ENCODE measurements at regions not wholly inside any gene's neighbourhood (a gene's known extent, or its start where the extent isn't known, plus 50 kb on each side); places are given as distances from the start of the nearest gene placed in this dataset.
A peak's percentile ranks its signal among the peaks of the same experiment; 100 is the strongest.

- no peak overlapping the region for H3K4me3 Mint-ChIP-seq
- H3K36me3 Mint-ChIP-seq: no peaks in the 10 kb centered on the region
- ATAC-seq (ENCODE audit: low read depth) (peak; percentile 60), DNase-seq (ENCODE audit: low spot score in 2 of 2) (no peak)
- H3K27ac Mint-ChIP-seq: no peak overlapping the region
- H3K27me3 Mint-ChIP-seq: no peaks in the 10 kb centered on the region
- H3K4me1 Mint-ChIP-seq: peaks cover 32% of the 10 kb centered on the region
- H3K9me3 Mint-ChIP-seq: no peaks in the 10 kb centered on the region
These were observed 149.6 kb upstream of the TLE3 start for GRCh38 chr15:70247281-70247680.

- Mint-ChIP-seq H3K4me3 (no peak overlapping the region), H3K27me3 (no peaks in the 10 kb centered on the region), H3K36me3 (no peaks in the 10 kb centered on the region), H3K4me1 (peaks cover 33% of the 10 kb centered on the region), H3K9me3 (no peaks in the 10 kb centered on the region), H3K27ac (no peak overlapping the region)
- ATAC-seq (ENCODE audit: low read depth) (no peak), DNase-seq (ENCODE audit: low spot score in 2 of 2) (no peak)
These were observed 149.0 kb upstream of the TLE3 start for GRCh38 chr15:70246623-70247220.

DNA sequence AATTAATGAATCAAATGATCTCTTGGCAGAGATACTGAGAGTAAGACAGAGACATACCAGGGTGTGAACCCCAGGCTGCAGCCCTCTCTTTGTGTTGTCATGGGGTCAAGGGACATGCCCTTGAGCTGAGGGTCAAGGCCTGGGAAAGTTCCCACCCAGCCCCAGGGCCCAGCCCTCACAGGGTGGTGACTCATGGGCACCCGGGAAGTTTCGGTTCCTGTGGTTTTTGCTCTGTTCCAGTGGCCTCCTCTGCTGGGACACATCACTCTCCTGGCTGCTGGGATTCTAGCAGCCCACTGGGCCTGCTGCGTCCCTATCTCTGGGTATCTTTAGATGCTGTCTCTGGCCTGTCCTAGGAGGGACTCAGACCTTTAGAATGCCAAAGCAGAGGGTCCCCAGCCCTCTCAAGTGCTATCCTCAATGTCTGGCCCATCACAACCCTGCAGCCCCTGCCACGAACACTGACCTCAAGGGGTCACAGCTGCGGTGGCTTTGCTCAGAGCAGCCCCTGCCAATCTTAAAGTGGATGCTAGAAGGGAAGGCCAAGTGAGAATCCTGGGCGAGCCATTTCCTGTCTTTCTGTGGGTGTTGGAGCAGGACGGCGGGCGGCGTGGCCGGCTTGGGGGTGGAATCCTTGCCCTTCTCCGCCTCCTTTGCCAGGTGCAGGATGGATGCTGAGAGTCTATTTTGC is 148.4 kb upstream of the TLE3 start:
- peak; percentile 38 for ATAC-seq (ENCODE audit: low read depth)
- no peak overlapping the region for H3K27ac Mint-ChIP-seq
- H3K4me1 Mint-ChIP-seq: peaks cover 29% of the 10 kb centered on the region

DNA sequence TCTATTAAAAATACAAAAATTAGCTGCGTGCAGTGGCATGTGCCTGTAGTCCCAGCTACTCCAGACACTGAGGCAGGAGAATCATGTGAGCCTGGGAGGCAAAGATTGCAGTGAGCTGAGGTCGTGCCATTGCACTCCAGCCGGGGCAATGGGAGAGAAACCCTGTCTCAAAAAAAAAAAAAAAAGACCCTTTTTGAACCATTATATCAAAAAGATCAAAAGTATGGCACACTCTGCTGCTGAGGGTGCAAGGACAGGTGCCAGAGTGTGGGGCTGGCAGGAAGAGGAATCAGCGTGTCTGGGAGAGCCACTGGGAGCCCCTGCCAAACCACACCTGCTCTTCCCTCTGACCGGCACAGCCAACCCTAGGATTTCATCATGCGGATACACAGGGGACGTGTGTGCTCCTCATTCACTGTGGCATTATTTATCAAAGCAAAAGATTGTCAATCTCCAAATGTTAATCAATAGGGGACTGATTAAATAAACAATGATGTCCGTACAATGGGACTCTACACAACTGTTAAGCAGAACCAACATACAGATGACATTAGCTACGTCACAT is 147.3 kb upstream of the TLE3 start:
- no peaks in the 10 kb centered on the region for H3K36me3 Mint-ChIP-seq
- no peaks in the 10 kb centered on the region for H3K27me3 Mint-ChIP-seq

More for the DNA sequence above, 148.4 kb upstream of the TLE3 start:
- Mint-ChIP-seq H3K4me3 (no peak overlapping the region), H3K36me3 (no peaks in the 10 kb centered on the region), H3K27me3 (no peaks in the 10 kb centered on the region), H3K9me3 (no peaks in the 10 kb centered on the region)
- DNase-seq (ENCODE audit: low spot score in 2 of 2): no peak

GRCh38 chr15:70243686-70244540 is 146.2 kb upstream of the TLE3 start:
- H3K4me1 Mint-ChIP-seq: peaks cover 40% of the 10 kb centered on the region
- H3K4me3 Mint-ChIP-seq: no peak overlapping the region
- ATAC-seq (ENCODE audit: low read depth): no peak
- H3K9me3 Mint-ChIP-seq: no peaks in the 10 kb centered on the region
- no peaks in the 10 kb centered on the region for H3K36me3 Mint-ChIP-seq
- no peak for DNase-seq (ENCODE audit: low spot score in 2 of 2)
- no peaks in the 10 kb centered on the region for H3K27me3 Mint-ChIP-seq
- H3K27ac Mint-ChIP-seq: no peak overlapping the region

More for the DNA sequence above, 147.3 kb upstream of the TLE3 start:
- no peak for DNase-seq (ENCODE audit: low spot score in 2 of 2)
- Mint-ChIP-seq H3K4me3 (no peak overlapping the region), H3K27ac (no peak overlapping the region), H3K4me1 (peaks cover 35% of the 10 kb centered on the region), H3K9me3 (no peaks in the 10 kb centered on the region)
- no peak for ATAC-seq (ENCODE audit: low read depth)

- peak overlapping the region; percentile 64 for H3K27ac Mint-ChIP-seq
- no peaks in the 10 kb centered on the region for H3K27me3 Mint-ChIP-seq
- peaks cover 33% of the 10 kb centered on the region for H3K4me1 Mint-ChIP-seq
- ATAC-seq (ENCODE audit: low read depth) (no peak), DNase-seq (ENCODE audit: low spot score in 2 of 2) (no peak)
- no peaks in the 10 kb centered on the region for H3K36me3 Mint-ChIP-seq
- H3K4me3 Mint-ChIP-seq: no peak overlapping the region
- H3K9me3 Mint-ChIP-seq: no peaks in the 10 kb centered on the region
These were observed 145.4 kb upstream of the TLE3 start for GRCh38 chr15:70242951-70243685.

- no peak overlapping the region for H3K4me3 Mint-ChIP-seq
- H3K4me1 Mint-ChIP-seq: peaks cover 26% of the 10 kb centered on the region
- peak overlapping the region; percentile 92 for H3K27ac Mint-ChIP-seq
- DNase-seq (ENCODE audit: low spot score in 2 of 2): no peak
- H3K36me3 Mint-ChIP-seq: no peaks in the 10 kb centered on the region
- ATAC-seq (ENCODE audit: low read depth): no peak
- H3K9me3 Mint-ChIP-seq: no peaks in the 10 kb centered on the region
- H3K27me3 Mint-ChIP-seq: no peaks in the 10 kb centered on the region
These were observed 144.0 kb upstream of the TLE3 start for GRCh38 chr15:70241561-70242320.

GRCh38 chr15:70240820-70241430 is 143.2 kb upstream of the TLE3 start:
- Mint-ChIP-seq H3K36me3 (no peaks in the 10 kb centered on the region), H3K27me3 (no peaks in the 10 kb centered on the region), H3K4me1 (peaks cover 27% of the 10 kb centered on the region), H3K27ac (peak overlapping the region; percentile 92), H3K9me3 (no peaks in the 10 kb centered on the region), H3K4me3 (no peak overlapping the region)
- DNase-seq (ENCODE audit: low spot score in 2 of 2) (no peak), ATAC-seq (ENCODE audit: low read depth) (no peak)

DNA sequence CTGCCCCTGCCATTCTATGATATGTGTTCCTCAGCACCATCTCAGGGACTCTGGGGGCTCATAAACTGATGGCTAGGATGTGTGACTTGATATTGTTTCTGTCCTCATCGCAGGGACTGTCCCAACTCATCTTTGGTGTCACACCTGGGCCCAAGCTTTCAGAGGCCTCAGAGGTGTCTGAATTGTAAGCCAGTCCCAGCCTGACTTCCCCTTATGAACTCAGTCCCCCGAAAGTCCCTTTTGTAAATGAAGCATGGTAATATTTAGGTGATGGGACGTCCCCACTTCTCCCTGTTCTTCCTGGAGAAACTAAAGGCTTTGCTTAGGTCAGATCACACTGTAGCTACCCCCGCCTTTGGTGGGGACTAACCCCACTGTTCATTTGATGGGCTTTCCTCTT is 142.4 kb upstream of the TLE3 start:
- peaks cover 24% of the 10 kb centered on the region for H3K4me1 Mint-ChIP-seq
- DNase-seq (ENCODE audit: low spot score in 2 of 2): peak; percentile 50 to 75
- ATAC-seq (ENCODE audit: low read depth): peak; percentile 96
- no peaks in the 10 kb centered on the region for H3K36me3 Mint-ChIP-seq
- no peaks in the 10 kb centered on the region for H3K9me3 Mint-ChIP-seq
- H3K27ac Mint-ChIP-seq: peak overlapping the region; percentile 92
- H3K4me3 Mint-ChIP-seq: no peak overlapping the region
- H3K27me3 Mint-ChIP-seq: no peaks in the 10 kb centered on the region

GRCh38 chr15:70238917-70239316 is 141.2 kb upstream of the TLE3 start:
- Mint-ChIP-seq H3K36me3 (no peaks in the 10 kb centered on the region), H3K27ac (peak overlapping the region; percentile 56), H3K27me3 (no peaks in the 10 kb centered on the region)

GRCh38 chr15:70237626-70238025 is 139.9 kb upstream of the TLE3 start:
- Mint-ChIP-seq H3K4me3 (no peak overlapping the region), H3K9me3 (no peaks in the 10 kb centered on the region), H3K27ac (peak overlapping the region; percentile 56), H3K36me3 (no peaks in the 10 kb centered on the region), H3K27me3 (no peaks in the 10 kb centered on the region), H3K4me1 (peaks cover 24% of the 10 kb centered on the region)
- no peak for ATAC-seq (ENCODE audit: low read depth)
- DNase-seq (ENCODE audit: low spot score in 2 of 2): no peak

More at GRCh38 chr15:70238917-70239316, 141.2 kb upstream of the TLE3 start:
- Mint-ChIP-seq H3K4me1 (peaks cover 24% of the 10 kb centered on the region), H3K9me3 (no peaks in the 10 kb centered on the region), H3K4me3 (no peak overlapping the region)
- no peak for ATAC-seq (ENCODE audit: low read depth)
- DNase-seq (ENCODE audit: low spot score in 2 of 2): no peak

DNA sequence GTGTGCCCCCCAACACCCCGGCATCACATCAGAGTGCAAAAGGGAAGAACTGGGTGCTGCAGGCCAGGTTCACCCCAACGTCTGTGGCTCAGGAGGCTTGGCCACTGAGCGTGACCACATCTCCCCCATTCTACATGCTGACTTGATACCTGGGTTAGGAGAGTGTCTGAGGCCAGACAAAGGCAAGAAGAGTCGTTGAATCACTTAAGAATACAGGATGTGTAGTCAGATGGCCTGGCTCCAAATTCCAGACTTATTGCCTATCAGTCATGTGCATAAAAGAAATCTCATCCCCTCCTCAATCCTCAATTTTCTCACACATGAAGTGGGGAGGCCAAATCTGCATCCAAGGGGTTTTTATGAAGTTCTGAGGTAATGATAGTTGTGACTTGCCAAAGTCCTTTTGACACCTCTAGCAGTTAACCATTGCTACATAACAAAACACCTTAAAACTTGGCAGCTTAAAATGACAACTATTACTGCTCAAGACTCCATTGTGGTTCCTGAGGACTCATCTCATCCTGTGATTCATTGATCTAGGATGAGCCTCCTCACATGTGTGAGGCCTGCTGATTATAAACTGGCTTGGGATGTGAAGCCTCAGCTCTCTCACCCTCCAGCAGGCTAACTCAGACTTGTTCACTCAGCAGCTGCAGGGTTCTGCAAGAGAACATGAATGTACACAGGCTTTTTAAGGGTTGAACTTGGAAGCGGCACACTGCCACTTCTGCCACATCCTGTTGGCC is 138.8 kb upstream of the TLE3 start:
- H3K4me1 Mint-ChIP-seq: peaks cover 20% of the 10 kb centered on the region
- H3K27me3 Mint-ChIP-seq: no peaks in the 10 kb centered on the region
- no peak overlapping the region for H3K27ac Mint-ChIP-seq
- H3K4me3 Mint-ChIP-seq: no peak overlapping the region
- peaks cover 4% of the 10 kb centered on the region for H3K36me3 Mint-ChIP-seq
- no peak for ATAC-seq (ENCODE audit: low read depth)
- no peak for DNase-seq (ENCODE audit: low spot score in 2 of 2)
- H3K9me3 Mint-ChIP-seq: peaks cover 5% of the 10 kb centered on the region
